Left renal cortex interstitium (tissue), 4 donors: ENCODE measurements at regions not wholly inside any gene's neighbourhood (a gene's known extent, or its start where the extent isn't known, plus 50 kb on each side); places are given as distances from the start of the nearest gene placed in this dataset.

Experiments used
- DNase-seq, 4 donors: peaks; one replicate each; pipeline ENCODE4 v3.0.0-alpha.2; 2013; ENCODE audit warnings: low read depth in 4 of 4, low spot score in 2 of 4, missing footprints in 1 of 4

GRCh38 chr10:81093056-81093455 lies 555.4 kb downstream of the SH2D4B start:
- DNase-seq = no peak

- no peak for DNase-seq
Observed at GRCh38 chr10:81095238-81095637, 557.5 kb downstream of the SH2D4B start.

- no peak for DNase-seq
Observed at GRCh38 chr10:81096558-81096957, 558.9 kb downstream of the SH2D4B start.

- DNase-seq = no peak
Observed at GRCh38 chr10:81101062-81101461, 563.4 kb downstream of the SH2D4B start.

GRCh38 chr10:81104494-81104893 lies 566.8 kb downstream of the SH2D4B start:
- no peak for DNase-seq

GRCh38 chr10:81108516-81109199 lies 571.0 kb downstream of the SH2D4B start:
- no peak for DNase-seq

- no peak for DNase-seq
Observed at GRCh38 chr10:81109200-81109752, 571.6 kb downstream of the SH2D4B start.

GRCh38 chr10:81116201-81116600 lies 578.5 kb downstream of the SH2D4B start:
- no peak for DNase-seq

- DNase-seq = no peak
Observed at GRCh38 chr10:81116990-81117389, 579.3 kb downstream of the SH2D4B start.

GRCh38 chr10:81127931-81128330 lies 590.2 kb downstream of the SH2D4B start:
- DNase-seq = no peak

- DNase-seq = no peak
Observed at GRCh38 chr10:81130014-81130413, 592.3 kb downstream of the SH2D4B start.

GRCh38 chr10:81135851-81136250 lies 598.1 kb downstream of the SH2D4B start:
- no peak for DNase-seq

- no peak for DNase-seq
Observed at GRCh38 chr10:81136261-81136660, 598.6 kb downstream of the SH2D4B start.

- no peak for DNase-seq
Observed at GRCh38 chr10:81145975-81146374, 608.3 kb downstream of the SH2D4B start.

GRCh38 chr10:81146436-81146835 lies 608.7 kb downstream of the SH2D4B start:
- DNase-seq = no peak

- DNase-seq = no peak
Observed at GRCh38 chr10:81152656-81153055, 615.0 kb downstream of the SH2D4B start.

GRCh38 chr10:81157681-81158080 lies 620.0 kb downstream of the SH2D4B start:
- DNase-seq = no peak

GRCh38 chr10:81177651-81178244 lies 640.0 kb downstream of the SH2D4B start:
- DNase-seq = no peak

- DNase-seq = no peak
Observed at GRCh38 chr10:81179324-81179723, 641.6 kb downstream of the SH2D4B start.

GRCh38 chr10:81179805-81180452 lies 642.2 kb downstream of the SH2D4B start:
- DNase-seq = peak in 1 of 4 donors; percentile 17

- no peak for DNase-seq
Observed at GRCh38 chr10:81182296-81182695, 644.6 kb downstream of the SH2D4B start.
